ENCODE measurements at regions not wholly inside any gene's neighbourhood (a gene's known extent, or its start where the extent isn't known, plus 50 kb on each side); places are given as distances from the start of the nearest gene placed in this dataset.

DNA sequence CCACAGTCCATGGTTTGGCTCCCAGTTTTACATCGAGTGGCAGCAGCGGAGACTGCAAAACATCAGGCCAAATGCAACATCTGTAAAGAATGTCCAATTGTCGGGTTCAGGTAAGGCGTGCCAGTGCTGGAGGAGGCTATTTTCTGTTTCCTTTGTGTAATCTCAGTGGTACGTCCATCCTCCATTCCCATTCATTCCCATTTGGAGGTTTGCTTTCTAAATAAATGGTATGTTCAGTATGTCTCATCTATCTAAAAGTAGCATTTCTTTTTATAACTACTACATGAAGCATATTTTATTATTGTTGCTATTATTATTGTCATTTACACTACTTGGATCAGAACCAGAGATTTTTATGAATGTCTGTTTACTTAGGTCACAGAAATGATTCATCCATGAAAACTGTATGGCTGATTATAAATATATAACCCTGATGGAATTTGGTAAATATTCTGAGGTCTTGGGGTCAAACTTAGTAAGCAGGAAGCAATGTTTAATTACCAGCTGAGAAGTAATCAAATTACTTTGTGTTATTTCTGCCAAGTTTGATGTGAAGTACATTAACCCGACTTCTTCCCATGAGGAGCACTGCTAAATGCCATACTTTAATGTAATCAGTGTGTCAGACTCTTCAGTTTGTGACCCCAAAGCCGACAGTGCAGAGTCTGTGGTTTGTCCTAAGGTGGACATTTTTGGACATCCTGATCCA lies 512.9 kb downstream of the UTRN start:
- no peak for DNase-seq
- Histone ChIP-seq H3K36me3 (ENCODE audit: insufficient read depth, low read length) (peaks cover 67% of the 10 kb centered on the region), H3K9me3 (ENCODE audit: control insufficient read depth in 1 of 2, insufficient read depth in 1 of 2, low read length in 2 of 2) (peaks cover 0 to 7% of the 10 kb centered on the region in 2 experiments), H3K27me3 (ENCODE audit: control insufficient read depth in 1 of 2, insufficient read depth in 2 of 2, low read length in 2 of 2) (no peaks in the 10 kb centered on the region), H3K27ac (ENCODE audit: low read depth in 1 of 2, low read length in 2 of 2) (no peak overlapping the region), H3K4me3 (ENCODE audit: low read length) (no peak overlapping the region), H3K4me1 (ENCODE audit: insufficient read depth, low read length) (no peaks in the 10 kb centered on the region)
- Mint-ChIP-seq H3K4me1 (ENCODE audit: low read depth) (no peaks in the 10 kb centered on the region), H3K27ac (no peak overlapping the region), H3K9me3 (peaks cover 9% of the 10 kb centered on the region), H3K36me3 (ENCODE audit: low read depth) (peaks cover 90% of the 10 kb centered on the region), H3K27me3 (no peaks in the 10 kb centered on the region), H3K4me3 (no peak overlapping the region)
- intact Hi-C loops (cut with DNase I, micrococcal nuclease): no loop called here
- TF ChIP-seq, protein P1, sequence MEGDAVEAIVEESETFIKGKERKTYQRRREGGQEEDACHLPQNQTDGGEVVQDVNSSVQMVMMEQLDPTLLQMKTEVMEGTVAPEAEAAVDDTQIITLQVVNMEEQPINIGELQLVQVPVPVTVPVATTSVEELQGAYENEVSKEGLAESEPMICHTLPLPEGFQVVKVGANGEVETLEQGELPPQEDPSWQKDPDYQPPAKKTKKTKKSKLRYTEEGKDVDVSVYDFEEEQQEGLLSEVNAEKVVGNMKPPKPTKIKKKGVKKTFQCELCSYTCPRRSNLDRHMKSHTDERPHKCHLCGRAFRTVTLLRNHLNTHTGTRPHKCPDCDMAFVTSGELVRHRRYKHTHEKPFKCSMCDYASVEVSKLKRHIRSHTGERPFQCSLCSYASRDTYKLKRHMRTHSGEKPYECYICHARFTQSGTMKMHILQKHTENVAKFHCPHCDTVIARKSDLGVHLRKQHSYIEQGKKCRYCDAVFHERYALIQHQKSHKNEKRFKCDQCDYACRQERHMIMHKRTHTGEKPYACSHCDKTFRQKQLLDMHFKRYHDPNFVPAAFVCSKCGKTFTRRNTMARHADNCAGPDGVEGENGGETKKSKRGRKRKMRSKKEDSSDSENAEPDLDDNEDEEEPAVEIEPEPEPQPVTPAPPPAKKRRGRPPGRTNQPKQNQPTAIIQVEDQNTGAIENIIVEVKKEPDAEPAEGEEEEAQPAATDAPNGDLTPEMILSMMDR (IDR thresholded peaks at IDR 0.05): no peak
- ChIA-PET POLR2A (interaction anchor here (1.2 kb wide), 1 partner anchor 19 kb away, joined by 4 read pairs; no protein-coding TSS in a partner anchor), CTCF (no interaction called here)
- no peak for ATAC-seq (ENCODE audit: poor library complexity)

DNA sequence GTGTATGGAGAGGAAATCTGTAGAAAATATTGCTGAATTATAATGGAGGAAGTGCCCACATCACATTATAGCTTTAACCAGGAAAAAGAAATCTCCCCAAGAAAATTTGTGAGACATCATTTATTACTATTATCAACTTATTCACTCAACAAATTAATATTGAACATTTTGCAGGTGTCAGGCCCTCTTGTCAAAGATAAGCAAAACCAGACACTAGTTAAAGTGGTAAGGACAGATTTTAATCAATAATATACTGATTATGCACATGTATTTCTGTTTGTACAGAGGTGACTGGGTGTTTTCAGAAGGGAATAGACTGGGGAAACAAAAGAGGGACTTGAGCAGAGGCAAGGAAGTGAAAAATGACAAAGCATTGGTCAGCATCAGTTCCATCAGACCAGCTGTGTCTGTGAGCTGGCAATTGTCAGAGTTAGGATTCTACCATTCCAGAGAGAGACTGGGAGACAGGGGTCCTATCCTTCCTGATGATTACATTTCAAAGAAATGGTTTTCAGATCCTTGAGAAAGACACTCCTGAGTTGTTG lies 519.2 kb downstream of the UTRN start:
- POLR2A ChIA-PET: no interaction called here
- Mint-ChIP-seq H3K27me3 (no peaks in the 10 kb centered on the region), H3K9me3 (no peaks in the 10 kb centered on the region), H3K4me1 (ENCODE audit: low read depth) (no peaks in the 10 kb centered on the region), H3K4me3 (no peak overlapping the region), H3K27ac (no peak overlapping the region), H3K36me3 (ENCODE audit: low read depth) (peaks cover 77% of the 10 kb centered on the region)
- DNase-seq (no peak), ATAC-seq (ENCODE audit: poor library complexity) (no peak)
- CTCF ChIA-PET: interaction anchor here (0.9 to 1.3 kb wide), 2 partner anchors 23 to 260 kb away, joined by 3 to 4 read pairs; no protein-coding TSS in a partner anchor
- H3K36me3 ChIP-seq (ENCODE audit: insufficient read depth, low read length): peaks cover 44% of the 10 kb centered on the region
- H3K27ac ChIP-seq (ENCODE audit: low read depth in 1 of 2, low read length in 2 of 2): no peak overlapping the region
- intact Hi-C loops (cut with DNase I, micrococcal nuclease): no loop called here
- no peaks in the 10 kb centered on the region for H3K4me1 ChIP-seq (ENCODE audit: insufficient read depth, low read length)
- H3K27me3 ChIP-seq (ENCODE audit: control insufficient read depth in 1 of 2, insufficient read depth in 2 of 2, low read length in 2 of 2): no peaks in the 10 kb centered on the region
- no peak overlapping the region for H3K4me3 ChIP-seq (ENCODE audit: low read length)
- TF ChIP-seq, protein P1 (IDR thresholded peaks at IDR 0.05): no peak
- H3K9me3 ChIP-seq (ENCODE audit: control insufficient read depth in 1 of 2, insufficient read depth in 1 of 2, low read length in 2 of 2): no peaks in the 10 kb centered on the region

DNA sequence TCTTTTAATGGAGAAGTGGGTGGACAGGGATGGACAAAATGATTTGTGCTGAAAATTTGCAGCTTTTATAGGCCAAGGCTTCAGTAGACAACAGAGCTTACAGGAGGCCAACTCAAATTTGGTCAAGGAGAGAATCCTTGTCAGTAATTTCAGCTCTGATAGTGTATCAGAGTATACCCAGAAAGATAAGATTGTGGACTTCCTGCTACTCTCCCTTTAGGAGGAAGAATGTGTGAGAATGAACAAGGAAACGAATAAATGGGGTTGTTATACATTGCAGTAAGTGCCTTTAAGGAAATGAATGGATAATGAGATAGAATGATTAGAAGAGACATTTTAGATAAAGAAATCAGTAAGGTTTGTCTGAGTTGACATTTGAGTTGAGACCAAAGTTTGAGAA lies 519.9 kb downstream of the UTRN start:
- H3K9me3 ChIP-seq (ENCODE audit: control insufficient read depth in 1 of 2, insufficient read depth in 1 of 2, low read length in 2 of 2): no peaks in the 10 kb centered on the region
- no peak for ATAC-seq (ENCODE audit: poor library complexity)
- Mint-ChIP-seq H3K4me1 (ENCODE audit: low read depth) (no peaks in the 10 kb centered on the region), H3K4me3 (no peak overlapping the region), H3K36me3 (ENCODE audit: low read depth) (peaks cover 80% of the 10 kb centered on the region), H3K27me3 (no peaks in the 10 kb centered on the region), H3K27ac (no peak overlapping the region), H3K9me3 (no peaks in the 10 kb centered on the region)
- H3K27me3 ChIP-seq (ENCODE audit: control insufficient read depth in 1 of 2, insufficient read depth in 2 of 2, low read length in 2 of 2): no peaks in the 10 kb centered on the region
- H3K4me3 ChIP-seq (ENCODE audit: low read length): no peak overlapping the region
- no peak for DNase-seq
- ChIA-PET CTCF (no interaction called here), POLR2A (no interaction called here)
- no peaks in the 10 kb centered on the region for H3K4me1 ChIP-seq (ENCODE audit: insufficient read depth, low read length)
- TF ChIP-seq, protein P1 (IDR thresholded peaks at IDR 0.05): no peak
- no peak overlapping the region for H3K27ac ChIP-seq (ENCODE audit: low read depth in 1 of 2, low read length in 2 of 2)
- intact Hi-C loops (cut with DNase I, micrococcal nuclease): no loop called here
- H3K36me3 ChIP-seq (ENCODE audit: insufficient read depth, low read length): peaks cover 43% of the 10 kb centered on the region

Data from CD4-positive, alpha-beta T cell (primary cell).